ENCODE measurements at regions not wholly inside any gene's neighbourhood (a gene's known extent, or its start where the extent isn't known, plus 50 kb on each side); places are given as distances from the start of the nearest gene placed in this dataset.

- TF ChIP-seq, protein P1, sequence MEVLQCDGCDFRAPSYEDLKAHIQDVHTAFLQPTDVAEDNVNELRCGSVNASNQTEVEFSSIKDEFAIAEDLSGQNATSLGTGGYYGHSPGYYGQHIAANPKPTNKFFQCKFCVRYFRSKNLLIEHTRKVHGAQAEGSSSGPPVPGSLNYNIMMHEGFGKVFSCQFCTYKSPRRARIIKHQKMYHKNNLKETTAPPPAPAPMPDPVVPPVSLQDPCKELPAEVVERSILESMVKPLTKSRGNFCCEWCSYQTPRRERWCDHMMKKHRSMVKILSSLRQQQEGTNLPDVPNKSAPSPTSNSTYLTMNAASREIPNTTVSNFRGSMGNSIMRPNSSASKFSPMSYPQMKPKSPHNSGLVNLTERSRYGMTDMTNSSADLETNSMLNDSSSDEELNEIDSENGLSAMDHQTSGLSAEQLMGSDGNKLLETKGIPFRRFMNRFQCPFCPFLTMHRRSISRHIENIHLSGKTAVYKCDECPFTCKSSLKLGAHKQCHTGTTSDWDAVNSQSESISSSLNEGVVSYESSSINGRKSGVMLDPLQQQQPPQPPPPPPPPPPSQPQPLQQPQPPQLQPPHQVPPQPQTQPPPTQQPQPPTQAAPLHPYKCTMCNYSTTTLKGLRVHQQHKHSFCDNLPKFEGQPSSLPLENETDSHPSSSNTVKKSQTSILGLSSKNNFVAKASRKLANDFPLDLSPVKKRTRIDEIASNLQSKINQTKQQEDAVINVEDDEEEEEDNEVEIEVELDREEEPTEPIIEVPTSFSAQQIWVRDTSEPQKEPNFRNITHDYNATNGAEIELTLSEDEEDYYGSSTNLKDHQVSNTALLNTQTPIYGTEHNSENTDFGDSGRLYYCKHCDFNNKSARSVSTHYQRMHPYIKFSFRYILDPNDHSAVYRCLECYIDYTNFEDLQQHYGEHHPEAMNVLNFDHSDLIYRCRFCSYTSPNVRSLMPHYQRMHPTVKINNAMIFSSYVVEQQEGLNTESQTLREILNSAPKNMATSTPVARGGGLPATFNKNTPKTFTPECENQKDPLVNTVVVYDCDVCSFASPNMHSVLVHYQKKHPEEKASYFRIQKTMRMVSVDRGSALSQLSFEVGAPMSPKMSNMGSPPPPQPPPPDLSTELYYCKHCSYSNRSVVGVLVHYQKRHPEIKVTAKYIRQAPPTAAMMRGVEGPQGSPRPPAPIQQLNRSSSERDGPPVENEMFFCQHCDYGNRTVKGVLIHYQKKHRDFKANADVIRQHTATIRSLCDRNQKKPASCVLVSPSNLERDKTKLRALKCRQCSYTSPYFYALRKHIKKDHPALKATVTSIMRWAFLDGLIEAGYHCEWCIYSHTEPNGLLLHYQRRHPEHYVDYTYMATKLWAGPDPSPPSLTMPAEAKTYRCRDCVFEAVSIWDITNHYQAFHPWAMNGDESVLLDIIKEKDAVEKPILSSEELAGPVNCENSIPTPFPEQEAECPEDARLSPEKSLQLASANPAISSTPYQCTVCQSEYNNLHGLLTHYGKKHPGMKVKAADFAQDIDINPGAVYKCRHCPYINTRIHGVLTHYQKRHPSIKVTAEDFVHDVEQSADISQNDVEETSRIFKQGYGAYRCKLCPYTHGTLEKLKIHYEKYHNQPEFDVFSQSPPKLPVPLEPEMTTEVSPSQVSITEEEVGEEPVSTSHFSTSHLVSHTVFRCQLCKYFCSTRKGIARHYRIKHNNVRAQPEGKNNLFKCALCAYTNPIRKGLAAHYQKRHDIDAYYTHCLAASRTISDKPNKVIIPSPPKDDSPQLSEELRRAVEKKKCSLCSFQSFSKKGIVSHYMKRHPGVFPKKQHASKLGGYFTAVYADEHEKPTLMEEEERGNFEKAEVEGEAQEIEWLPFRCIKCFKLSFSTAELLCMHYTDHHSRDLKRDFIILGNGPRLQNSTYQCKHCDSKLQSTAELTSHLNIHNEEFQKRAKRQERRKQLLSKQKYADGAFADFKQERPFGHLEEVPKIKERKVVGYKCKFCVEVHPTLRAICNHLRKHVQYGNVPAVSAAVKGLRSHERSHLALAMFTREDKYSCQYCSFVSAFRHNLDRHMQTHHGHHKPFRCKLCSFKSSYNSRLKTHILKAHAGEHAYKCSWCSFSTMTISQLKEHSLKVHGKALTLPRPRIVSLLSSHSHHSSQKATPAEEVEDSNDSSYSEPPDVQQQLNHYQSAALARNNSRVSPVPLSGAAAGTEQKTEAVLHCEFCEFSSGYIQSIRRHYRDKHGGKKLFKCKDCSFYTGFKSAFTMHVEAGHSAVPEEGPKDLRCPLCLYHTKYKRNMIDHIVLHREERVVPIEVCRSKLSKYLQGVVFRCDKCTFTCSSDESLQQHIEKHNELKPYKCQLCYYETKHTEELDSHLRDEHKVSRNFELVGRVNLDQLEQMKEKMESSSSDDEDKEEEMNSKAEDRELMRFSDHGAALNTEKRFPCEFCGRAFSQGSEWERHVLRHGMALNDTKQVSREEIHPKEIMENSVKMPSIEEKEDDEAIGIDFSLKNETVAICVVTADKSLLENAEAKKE (CRISPR knock-in tag; IDR thresholded peaks at IDR 0.05) = no peak
- no peak for TF ChIP-seq ZNF331 (CRISPR knock-in tag; IDR thresholded peaks at IDR 0.05; ENCODE audit: low read depth)
- TF ChIP-seq REST (IDR thresholded peaks at IDR 0.05; ENCODE audit: unreplicated experiment) = no peak
- no peak for TF ChIP-seq ZNF114 (CRISPR knock-in tag; IDR thresholded peaks at IDR 0.05)
- no peak for TF ChIP-seq JUNB (IDR thresholded peaks at IDR 0.05; ENCODE audit: unreplicated experiment)
- TF ChIP-seq, protein P2, sequence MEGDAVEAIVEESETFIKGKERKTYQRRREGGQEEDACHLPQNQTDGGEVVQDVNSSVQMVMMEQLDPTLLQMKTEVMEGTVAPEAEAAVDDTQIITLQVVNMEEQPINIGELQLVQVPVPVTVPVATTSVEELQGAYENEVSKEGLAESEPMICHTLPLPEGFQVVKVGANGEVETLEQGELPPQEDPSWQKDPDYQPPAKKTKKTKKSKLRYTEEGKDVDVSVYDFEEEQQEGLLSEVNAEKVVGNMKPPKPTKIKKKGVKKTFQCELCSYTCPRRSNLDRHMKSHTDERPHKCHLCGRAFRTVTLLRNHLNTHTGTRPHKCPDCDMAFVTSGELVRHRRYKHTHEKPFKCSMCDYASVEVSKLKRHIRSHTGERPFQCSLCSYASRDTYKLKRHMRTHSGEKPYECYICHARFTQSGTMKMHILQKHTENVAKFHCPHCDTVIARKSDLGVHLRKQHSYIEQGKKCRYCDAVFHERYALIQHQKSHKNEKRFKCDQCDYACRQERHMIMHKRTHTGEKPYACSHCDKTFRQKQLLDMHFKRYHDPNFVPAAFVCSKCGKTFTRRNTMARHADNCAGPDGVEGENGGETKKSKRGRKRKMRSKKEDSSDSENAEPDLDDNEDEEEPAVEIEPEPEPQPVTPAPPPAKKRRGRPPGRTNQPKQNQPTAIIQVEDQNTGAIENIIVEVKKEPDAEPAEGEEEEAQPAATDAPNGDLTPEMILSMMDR (conservative IDR thresholded peaks at IDR 0.05; ENCODE audit: low read depth in 2 of 2) = no peak
These were observed 457.0 kb downstream of the CDH8 start (continued) for GRCh38 chr16:61579195-61579594.
